Stimulated activated CD4-positive, alpha-beta T cell treated with anti-CD3 and anti-CD28 coated beads, Interleukin-12 subunit alpha, Interleukin-12 subunit beta, amount 100 ng/mL, for 24 hours (primary cell): ENCODE measurements at regions not wholly inside any gene's neighbourhood (a gene's known extent, or its start where the extent isn't known, plus 50 kb on each side); places are given as distances from the start of the nearest gene placed in this dataset.
"Not testable (repeated sequence)": the region's sequence is repeated elsewhere in the genome, so short reads cannot be mapped to it uniquely, and the experiment has no call there.

Experiments
- DNase-seq, 2 experiments: peaks; one replicate each; pipeline ENCODE4 v3.0.0-alpha.2; 2020; ENCODE audit warnings: low read depth in 2 of 2

- DNase-seq = no peak
Observed at GRCh38 chr6:153984811-153985210, 54.2 kb upstream of the OPRM1 start.

- no peak for DNase-seq
Observed at GRCh38 chr6:153980171-153980570, 58.9 kb upstream of the OPRM1 start.

- not testable (repeated sequence) for DNase-seq
Observed at GRCh38 chr6:153978911-153979548, 60.0 kb upstream of the OPRM1 start.

- DNase-seq = no peak
Observed at GRCh38 chr6:153976921-153977693, 61.9 kb upstream of the OPRM1 start.

- no peak for DNase-seq
Observed at GRCh38 chr6:153966001-153966400, 73.0 kb upstream of the OPRM1 start.

GRCh38 chr6:153963352-153963751, 75.7 kb upstream of the OPRM1 start:
- no peak for DNase-seq

GRCh38 chr6:153962555-153962954, 76.5 kb upstream of the OPRM1 start:
- DNase-seq = no peak

- no peak for DNase-seq
Observed at GRCh38 chr6:153960741-153961140, 78.3 kb upstream of the OPRM1 start.

- DNase-seq = no peak
Observed at GRCh38 chr6:153960281-153960680, 78.8 kb upstream of the OPRM1 start.

GRCh38 chr6:153959276-153959675, 79.8 kb upstream of the OPRM1 start:
- no peak for DNase-seq

GRCh38 chr6:153958860-153959259, 80.2 kb upstream of the OPRM1 start:
- DNase-seq = no peak

- no peak for DNase-seq
Observed at GRCh38 chr6:153957394-153957793, 81.6 kb upstream of the OPRM1 start.

- no peak for DNase-seq
Observed at GRCh38 chr6:153956808-153957207, 82.2 kb upstream of the OPRM1 start.

GRCh38 chr6:153949616-153950015, 89.4 kb upstream of the OPRM1 start:
- DNase-seq = no peak

GRCh38 chr6:153947808-153948447, 91.1 kb upstream of the OPRM1 start:
- DNase-seq = no peak

GRCh38 chr6:153944201-153944600, 94.8 kb upstream of the OPRM1 start:
- DNase-seq = no peak

- DNase-seq = no peak
Observed at GRCh38 chr6:153942361-153942760, 96.7 kb upstream of the OPRM1 start.

- DNase-seq = no peak
Observed at GRCh38 chr6:153941768-153942167, 97.3 kb upstream of the OPRM1 start.

- DNase-seq = no peak
Observed at GRCh38 chr6:153938876-153939275, 100.2 kb upstream of the OPRM1 start.

- DNase-seq = no peak
Observed at GRCh38 chr6:153931431-153931830, 107.6 kb upstream of the OPRM1 start.

GRCh38 chr6:153927867-153928266, 111.2 kb upstream of the OPRM1 start:
- DNase-seq = no peak

- no peak for DNase-seq
Observed at GRCh38 chr6:153898360-153899059, 140.5 kb upstream of the OPRM1 start.
